ENCODE measurements at regions not wholly inside any gene's neighbourhood (a gene's known extent, or its start where the extent isn't known, plus 50 kb on each side); places are given as distances from the start of the nearest gene placed in this dataset.

DNA sequence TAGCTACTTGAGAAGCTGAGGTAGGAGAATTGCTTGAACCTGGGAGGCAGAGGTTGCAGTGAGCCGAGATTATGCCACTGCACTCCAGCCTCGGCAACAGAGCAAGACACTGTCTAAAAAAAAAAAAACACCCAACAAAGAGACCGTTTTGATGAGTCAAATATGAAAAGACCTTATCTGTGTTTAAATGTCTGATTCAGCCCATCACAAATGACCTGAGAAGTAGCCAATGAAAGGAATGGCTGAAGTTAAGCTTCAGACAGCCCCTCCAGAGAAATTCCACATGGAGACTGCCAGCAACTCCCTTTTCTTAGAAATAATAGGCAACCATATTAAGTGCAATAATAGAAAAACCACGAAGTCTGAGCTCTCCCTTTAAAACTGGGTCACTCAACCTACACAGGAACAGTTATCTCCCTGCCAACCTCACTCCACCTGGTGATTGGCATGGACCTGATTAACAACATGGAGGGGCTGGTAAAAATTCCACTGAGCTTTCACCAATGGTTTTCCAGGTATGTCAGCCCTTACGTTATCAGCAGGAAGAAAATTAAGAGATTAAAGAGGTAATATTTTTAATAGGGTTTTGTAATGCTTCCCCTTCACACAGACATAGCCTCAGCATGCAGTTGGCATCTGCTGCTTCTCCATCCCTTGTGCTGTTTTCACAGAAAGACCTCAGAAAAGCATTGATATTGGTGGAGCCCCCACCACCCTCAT lies 238.1 kb upstream of the STT3B start:
- Histone ChIP-seq H3K9me2 (ENCODE audit: insufficient read depth) (no peaks in the 10 kb centered on the region), H3K36me3 (ENCODE audit: control insufficient read depth in 1 of 2, insufficient read depth in 2 of 2, low read length in 2 of 2) (no peaks in the 10 kb centered on the region), H3K79me2 (ENCODE audit: insufficient read depth, low read length) (no peaks in the 10 kb centered on the region), H2AFZ (ENCODE audit: low read depth, low read length, poor library complexity, severe bottlenecking) (peak overlapping the region; percentile 37), H3K27me3 (ENCODE audit: insufficient read depth, low read length) (no peaks in the 10 kb centered on the region), H3K27ac (ENCODE audit: low read depth, low read length) (no peak overlapping the region), H3K4me3 (replicated peaks in 1 of 2; ENCODE audit: low read depth in 1 of 2, low read length in 2 of 2) (no peak overlapping the region), H3K9me3 (ENCODE audit: control insufficient read depth in 1 of 2, insufficient read depth in 1 of 2, low read depth in 1 of 2, low read length in 2 of 2) (peaks cover 0 to 4% of the 10 kb centered on the region in 2 experiments; a peak in 1 of 4 replicates), H3K9ac (ENCODE audit: low read length) (no peak overlapping the region), H4K20me1 (ENCODE audit: insufficient read depth) (no peaks in the 10 kb centered on the region), H3K4me1 (ENCODE audit: control insufficient read depth in 1 of 2, insufficient read depth in 2 of 2, low read length in 2 of 2) (peaks cover 10 to 43% of the 10 kb centered on the region in 2 experiments), H3K4me2 (ENCODE audit: low read length) (no peak overlapping the region)
- intact Hi-C loops (cut with micrococcal nuclease) = no loop called here
- TF ChIP-seq CBX3 (IDR thresholded peaks at IDR 0.05; ENCODE audit: low read depth) = no peak
- TF ChIP-seq ELF1 (IDR thresholded peaks at IDR 0.05; ENCODE audit: borderline replicate concordance, low read depth) = no peak
- TF ChIP-seq FOSL1 (IDR thresholded peaks at IDR 0.05; ENCODE audit: low read depth) = no peak
- TF ChIP-seq, protein P1, sequence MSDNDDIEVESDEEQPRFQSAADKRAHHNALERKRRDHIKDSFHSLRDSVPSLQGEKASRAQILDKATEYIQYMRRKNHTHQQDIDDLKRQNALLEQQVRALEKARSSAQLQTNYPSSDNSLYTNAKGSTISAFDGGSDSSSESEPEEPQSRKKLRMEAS (IDR thresholded peaks at IDR 0.05) = no peak
- no peak for TF ChIP-seq SP1 (IDR thresholded peaks at IDR 0.05; ENCODE audit: low read depth)
- TF ChIP-seq, protein P2, sequence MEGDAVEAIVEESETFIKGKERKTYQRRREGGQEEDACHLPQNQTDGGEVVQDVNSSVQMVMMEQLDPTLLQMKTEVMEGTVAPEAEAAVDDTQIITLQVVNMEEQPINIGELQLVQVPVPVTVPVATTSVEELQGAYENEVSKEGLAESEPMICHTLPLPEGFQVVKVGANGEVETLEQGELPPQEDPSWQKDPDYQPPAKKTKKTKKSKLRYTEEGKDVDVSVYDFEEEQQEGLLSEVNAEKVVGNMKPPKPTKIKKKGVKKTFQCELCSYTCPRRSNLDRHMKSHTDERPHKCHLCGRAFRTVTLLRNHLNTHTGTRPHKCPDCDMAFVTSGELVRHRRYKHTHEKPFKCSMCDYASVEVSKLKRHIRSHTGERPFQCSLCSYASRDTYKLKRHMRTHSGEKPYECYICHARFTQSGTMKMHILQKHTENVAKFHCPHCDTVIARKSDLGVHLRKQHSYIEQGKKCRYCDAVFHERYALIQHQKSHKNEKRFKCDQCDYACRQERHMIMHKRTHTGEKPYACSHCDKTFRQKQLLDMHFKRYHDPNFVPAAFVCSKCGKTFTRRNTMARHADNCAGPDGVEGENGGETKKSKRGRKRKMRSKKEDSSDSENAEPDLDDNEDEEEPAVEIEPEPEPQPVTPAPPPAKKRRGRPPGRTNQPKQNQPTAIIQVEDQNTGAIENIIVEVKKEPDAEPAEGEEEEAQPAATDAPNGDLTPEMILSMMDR (IDR thresholded peaks at IDR 0.05 in 2 of 3, conservative IDR thresholded peaks at IDR 0.05 in 1 of 3; ENCODE audit: borderline replicate concordance in 1 of 3, insufficient read depth in 1 of 3, low read depth in 2 of 3, low read length in 2 of 3) = no peak
- no peak for TF ChIP-seq TCF7L2 (IDR thresholded peaks at IDR 0.05; ENCODE audit: borderline replicate concordance, extremely low read depth, insufficient read depth, insufficient read length)
- no peak for TF ChIP-seq YY1 (IDR thresholded peaks at IDR 0.05; ENCODE audit: extremely low read depth, insufficient replicate concordance, low read depth, low read length)
- no peak for TF ChIP-seq SRF (IDR thresholded peaks at IDR 0.05; ENCODE audit: low read depth)
- no peak for TF ChIP-seq CEBPB (IDR thresholded peaks at IDR 0.05; ENCODE audit: low read depth)
- no peak for TF ChIP-seq EGR1 (IDR thresholded peaks at IDR 0.05; ENCODE audit: low read depth)
- RAD21 ChIA-PET (ENCODE audit: low non-redundant PET in 1 of 2, low total read pairs in 2 of 2, uncharacterized antibody in 2 of 2, unreplicated experiment in 2 of 2) = no interaction called here
- ATAC-seq (peak; percentile 17; the same call in 1 of the 2 replicates), DNase-seq (ENCODE audit: low read depth, low spot score) (no peak)
- POLR2A ChIA-PET = no interaction called here
- BruUV-seq (replicated peaks) = no TSS peak
- CTCF ChIA-PET = no interaction called here

All from HCT116 (cell line).